ENCODE measurements at regions not wholly inside any gene's neighbourhood (a gene's known extent, or its start where the extent isn't known, plus 50 kb on each side); places are given as distances from the start of the nearest gene placed in this dataset.
"Not testable (repeated sequence)": the region's sequence is repeated elsewhere in the genome, so short reads cannot be mapped to it uniquely, and the experiment has no call there.

DNA sequence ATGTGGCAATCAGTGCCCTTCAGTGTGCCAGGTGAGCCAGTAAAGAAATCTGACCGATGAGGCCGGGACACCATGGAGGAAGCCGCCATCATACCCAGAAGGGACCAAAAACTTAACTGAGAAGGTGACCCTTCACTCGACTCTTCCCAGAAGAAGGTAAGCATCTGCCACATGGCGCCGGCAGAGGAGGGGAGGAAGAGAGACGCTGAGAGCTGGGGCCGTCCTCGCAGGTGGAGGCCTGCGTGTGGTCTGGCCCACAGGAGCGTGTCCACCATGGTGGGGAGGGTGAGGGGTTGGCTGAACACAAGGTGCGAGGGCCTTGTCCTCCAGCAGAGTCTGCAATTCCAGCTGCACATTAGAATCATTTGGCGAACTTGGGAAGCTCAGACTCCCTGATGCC is 513.1 kb upstream of the RAB6C start:
- no peak for DNase-seq

DNA sequence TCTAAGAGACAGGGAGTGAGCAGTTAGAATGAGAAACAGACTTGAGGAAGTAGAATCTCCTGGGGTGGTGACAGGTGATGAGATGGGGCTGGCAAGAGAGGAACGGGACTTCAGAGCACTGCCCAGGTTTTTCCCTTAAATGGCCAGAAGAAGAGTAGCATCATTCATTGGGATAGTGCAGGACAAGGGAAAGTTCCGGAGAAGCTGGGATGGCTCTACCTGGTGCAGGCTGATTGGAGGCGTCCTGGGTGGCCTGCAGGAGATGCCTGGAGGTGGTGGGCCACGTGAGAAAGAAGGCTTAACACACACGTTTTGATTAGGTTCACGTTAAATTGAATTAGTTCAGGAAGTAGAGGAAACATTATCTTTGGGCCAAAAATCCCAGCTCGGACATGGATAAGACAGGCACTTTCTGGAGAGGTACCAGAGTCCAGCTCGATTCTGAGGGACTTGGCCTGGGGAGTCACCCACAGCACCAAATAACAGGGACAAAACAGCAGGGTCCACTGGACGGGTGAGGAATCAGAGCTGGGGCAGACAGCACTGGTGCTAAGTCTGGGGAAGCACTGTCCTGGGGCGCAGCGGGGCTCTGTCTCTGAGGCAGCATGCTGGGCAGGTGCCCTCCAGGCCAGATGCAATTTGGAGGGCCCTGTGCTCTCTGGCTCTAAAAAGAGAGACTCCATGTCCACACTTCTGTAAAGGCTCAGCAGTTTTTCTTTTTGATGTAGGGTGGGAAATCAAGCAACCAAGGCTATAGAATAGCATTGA is 512.3 kb upstream of the RAB6C start:
- DNase-seq, result no peak

DNA sequence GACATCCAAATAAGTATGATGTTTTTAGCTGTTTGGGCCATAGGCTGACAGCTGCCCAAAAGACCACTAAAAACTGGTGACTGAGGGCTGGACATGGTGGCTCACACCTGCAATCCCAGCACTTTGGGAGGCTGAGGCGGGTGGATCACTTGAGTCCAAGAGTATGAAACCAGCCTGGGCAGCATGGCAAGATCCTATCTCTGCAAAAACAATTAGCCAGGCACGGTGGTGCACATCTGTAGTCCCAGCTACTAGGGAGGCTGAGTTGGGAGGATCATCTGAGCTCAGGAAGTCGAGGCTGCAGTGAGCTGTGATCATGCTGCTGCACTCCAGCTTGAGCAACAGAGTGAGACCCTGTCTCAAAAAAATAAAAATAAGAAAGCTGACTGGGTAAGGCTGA is 511.5 kb upstream of the RAB6C start:
- DNase-seq, result no peak

DNA sequence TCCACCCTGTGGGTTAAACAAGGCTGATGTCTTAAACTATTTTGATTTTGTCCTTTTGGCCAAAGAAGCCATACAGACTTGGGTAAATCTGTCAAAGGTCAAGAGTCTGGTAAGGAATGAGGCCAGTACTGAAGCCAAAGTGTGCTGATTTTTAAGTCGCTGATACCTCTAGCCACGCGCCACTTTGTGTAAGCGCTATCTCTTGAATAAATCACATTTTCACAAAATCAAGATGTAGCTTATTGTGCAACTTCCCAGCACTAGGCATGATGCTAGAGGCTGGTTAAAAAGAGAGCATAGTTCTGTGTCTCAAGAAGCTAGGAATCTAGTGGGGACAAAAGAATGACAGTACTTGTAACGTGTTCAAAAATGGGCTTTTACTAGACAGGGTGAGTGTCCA is 510.6 kb upstream of the RAB6C start:
- no peak for DNase-seq

DNA sequence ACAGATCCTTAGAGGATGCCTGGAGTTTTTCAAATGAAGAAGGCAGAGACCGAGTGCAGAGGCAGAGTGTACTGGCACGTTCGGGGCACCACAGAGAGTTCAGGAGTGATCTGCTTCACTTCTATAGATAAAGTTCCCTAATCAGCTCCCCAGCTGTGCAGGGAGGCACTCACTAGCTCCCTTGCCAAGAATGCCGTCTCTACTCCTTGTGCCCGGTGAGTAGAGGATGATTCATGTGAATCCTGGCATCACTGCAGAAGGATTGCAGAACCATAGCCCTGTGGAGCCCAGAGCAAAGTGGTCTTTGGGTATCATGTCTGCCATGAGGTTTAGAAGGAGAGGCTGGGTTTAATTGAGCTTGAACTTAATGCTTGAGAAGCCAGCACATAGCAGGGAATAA is 510.1 kb upstream of the RAB6C start:
- DNase-seq, result no peak

DNA sequence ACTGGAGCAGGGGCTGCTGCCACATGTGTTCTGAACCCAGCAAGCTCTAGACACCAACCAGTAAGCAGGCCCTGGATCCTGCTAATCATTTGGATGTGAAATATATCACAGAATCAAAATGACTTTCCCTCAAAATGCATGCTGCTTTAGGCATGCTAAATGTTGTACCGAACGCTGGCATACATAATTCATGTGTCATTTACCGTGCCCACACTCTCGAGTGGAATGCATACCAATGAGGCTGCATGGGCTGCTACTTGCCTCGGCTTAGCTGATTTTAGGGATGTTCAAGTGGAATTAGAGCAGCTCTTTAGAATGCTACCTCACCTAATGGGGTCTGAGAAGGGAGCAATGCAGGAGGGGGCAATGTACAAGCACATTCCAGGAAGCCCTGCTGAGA is 509.6 kb upstream of the RAB6C start:
- no peak for DNase-seq

DNA sequence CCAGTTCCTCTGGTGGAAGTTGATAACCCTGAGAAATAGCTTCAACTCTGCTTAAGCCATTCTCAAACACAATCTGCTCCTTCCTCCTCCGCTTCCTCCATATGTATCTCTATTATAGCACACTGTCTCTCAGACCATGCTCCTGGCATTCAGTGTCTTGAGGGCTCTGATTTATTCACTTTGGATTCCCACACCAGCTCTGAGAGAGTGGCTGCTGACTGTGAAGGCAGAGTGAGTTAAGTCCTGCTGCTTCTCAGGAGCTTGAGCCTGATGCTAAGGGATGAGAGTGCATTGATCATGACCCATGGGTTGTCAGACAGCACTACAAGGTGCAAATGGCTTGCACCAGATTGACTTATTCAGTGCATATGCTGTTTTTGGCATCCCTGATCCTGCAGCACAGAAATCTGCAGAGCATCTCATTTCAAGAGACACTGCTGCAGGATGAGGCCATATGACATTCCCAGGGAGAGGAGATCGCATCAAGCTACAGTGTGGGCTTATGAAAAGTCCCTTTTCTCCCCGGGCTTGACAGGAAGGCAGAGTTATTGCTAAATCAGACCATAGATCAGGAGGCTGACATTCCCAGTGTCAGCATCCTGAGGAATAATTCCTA is 500.5 kb upstream of the RAB6C start:
- DNase-seq, result no peak

DNA sequence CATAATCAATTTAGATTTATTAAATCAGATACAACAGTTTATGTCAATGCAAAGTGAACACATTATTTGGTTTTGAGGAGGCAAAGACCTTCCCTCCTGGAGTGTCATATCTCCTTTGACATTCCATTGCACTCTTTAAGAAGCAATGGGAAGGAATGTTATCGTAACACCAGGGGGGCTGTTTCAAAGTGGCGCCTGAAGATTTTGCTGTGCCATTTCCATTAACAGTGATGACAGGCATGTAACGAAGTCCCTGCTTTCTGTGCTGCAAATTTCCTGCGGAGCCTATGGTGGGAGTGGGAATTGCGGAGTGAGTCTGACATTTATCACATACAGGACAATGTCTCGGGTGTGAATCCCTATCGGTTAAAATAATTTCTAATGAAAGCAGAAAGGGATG is 499.6 kb upstream of the RAB6C start:
- DNase-seq, result no peak

DNA sequence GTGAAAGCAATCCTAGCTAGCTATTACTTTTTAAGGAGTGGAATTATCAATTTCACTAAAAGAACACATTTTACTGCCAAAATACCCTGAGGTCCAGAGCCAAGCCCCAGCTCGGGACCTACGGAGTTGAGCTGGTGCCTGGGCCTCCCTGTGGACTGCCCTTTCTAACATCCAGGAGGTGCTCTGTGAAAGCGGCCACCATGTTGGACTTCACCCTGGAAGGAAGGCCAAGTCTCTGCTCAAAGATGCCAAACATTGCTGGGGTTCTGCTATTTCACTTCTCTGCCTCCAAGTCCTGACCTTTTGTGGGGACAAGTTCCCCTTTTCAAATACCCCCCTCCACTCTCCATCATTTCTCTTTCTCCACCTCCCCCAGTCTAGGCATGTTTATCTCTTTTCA is 498.7 kb upstream of the RAB6C start:
- DNase-seq, result no peak

DNA sequence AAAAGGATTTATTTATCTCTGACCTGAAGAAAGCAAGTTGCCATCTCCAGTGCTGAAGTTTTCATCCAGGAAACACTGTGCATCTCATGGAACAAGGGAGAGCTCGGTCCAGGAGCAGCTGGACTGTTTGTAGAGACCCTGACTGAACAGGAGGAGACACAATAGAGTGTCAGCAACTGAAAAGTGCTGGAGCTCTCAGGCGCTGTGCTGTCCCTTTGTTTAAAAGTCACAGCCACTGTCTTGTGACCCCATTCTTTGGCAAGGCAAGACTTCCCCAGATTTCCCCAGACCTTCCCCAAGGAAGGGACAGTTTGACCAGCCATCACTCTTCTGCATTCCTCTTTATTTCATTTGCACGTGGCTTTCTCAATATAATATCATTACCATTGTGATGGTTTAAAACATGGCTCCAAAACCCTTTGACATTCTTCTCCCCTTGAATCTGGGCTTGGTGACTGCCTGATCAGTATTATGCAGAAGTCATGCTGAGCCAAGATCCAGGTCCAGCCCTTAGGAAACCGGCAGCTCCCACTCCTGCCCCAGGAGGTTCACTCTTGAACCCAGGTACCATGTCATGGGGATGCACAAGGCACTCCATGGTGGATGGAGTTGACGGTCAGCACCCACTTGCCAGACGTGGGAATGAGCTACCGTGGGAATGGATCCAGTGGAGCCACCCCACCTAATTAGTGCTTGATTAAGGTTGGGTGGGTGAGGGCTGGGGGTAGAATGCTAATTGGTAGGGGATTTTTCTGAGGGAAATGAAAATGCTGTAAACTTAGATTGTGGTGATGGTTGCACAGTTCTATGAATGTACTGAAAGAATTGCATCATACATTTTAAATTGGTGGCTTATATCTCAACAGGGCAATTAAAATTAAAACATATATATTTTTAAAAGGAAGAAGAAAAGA is 497.9 kb upstream of the RAB6C start:
- no peak for DNase-seq

DNA sequence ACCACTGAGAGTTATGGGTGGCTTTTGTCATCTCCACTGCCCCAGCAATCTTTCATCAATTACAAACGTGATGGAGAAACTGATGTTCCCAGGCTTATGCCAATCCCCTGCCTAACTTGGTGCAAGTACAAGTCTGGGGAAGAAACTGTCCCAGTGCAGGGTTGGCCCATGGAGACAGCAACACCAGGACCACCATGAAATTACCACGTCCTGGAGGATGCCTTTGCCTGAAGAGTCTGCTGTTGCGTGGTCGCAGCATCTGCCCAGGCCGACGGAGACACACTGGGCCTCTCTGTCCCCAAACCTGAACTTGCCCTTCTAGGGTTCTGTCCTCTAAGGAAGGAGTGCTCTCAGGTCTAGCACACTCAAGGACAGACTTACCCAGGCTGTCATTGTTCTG is 496.8 kb upstream of the RAB6C start:
- no peak for DNase-seq

DNA sequence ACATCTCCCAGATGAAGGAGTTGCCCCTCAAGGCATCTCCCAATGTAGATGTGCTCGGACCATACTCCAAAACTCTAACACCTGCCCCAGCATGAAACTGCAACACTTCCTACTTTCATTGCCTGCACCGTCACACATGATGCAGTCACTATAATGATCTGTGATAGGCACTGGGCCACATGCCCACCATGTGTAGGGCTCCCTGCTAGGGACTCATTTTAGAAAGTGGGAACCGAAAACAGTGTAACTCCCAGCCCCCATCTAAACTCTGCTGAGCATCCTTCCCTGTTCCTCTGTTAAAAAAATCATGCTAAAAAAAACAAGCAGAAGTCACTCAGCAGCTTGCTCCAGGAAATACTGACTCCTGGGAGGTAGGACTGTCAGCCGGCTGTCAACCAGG is 496.1 kb upstream of the RAB6C start:
- no peak for DNase-seq

DNA sequence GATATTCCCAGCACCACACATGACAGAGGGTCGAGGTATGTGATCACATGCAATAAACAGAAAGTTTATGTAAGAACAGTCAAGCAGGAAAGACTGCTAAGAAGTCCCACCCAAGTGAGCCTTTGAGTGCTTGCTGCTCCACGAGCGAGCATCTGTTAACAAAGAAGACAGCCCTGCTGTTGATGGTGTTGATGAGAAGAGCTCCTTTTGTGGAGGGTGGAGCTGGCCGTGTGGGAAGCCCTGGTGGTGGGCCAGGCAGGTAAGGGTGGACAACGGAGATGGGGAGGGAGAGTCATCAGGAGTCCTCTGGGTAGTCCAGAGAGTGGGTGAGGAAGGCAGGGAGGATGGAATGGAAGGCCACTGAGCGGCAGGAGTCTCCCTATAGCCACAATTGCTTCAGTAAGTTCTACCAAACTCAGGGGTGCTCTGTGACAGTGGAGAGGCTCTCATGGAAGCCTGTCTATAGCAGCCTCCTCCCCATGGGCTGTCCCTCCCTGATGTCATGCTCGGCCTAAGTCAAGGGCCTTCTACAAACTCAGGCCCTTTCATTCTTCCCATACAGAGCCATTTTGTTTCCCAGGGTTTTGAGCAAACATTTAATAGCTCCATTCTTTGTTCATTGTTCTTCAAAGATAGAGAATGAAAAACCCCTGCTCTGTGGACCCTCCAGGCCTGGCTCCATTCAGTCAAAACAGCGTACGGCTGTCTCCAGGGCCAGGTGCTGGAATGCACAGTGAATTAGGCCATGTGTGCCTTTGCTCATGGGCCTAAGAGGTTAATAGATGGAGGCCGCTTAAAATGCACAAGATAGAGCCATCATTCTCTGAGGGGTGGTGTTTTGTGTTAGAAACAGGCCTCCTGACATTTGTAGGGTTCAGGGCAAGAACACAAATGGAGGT is 494.2 kb upstream of the RAB6C start:
- no peak for DNase-seq

DNA sequence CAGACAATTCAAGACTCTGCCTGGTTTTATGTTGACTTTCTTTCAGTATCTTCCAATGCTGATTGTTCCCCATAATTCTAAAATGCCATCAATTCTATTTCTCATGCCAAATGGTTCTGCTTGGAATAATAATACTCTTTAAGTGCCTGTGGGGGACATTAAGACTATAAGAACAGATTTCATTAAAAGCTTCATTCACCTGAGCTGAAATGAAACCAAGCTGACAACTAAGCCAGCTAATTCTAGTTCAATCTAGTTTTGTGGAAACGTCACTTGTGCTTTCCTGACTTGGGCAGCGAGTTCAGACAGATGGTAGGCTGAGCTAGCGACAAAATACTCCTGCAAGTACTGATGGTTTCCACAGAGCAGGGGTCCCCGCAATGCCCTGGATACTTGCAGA is 491.1 kb upstream of the RAB6C start:
- DNase-seq, result no peak

DNA sequence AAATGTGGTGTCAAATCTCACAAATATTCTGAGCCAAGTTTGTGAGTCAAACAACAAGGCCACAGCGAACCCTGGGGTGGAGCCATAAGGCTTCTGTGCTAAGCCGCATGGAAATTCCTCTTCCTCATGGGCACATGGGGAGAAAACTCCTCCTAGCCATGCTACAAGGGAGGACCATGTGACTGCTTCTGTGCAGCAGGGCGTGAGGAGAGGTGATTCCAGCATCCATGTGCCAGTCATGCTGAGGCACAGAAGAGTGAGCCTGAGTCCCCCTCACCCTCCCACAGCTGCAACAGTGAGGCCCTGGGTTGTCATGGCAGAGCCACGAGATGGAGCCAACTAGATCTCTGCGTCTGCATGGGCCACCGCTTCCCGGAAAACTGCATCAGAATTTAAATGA is 488.8 kb upstream of the RAB6C start:
- DNase-seq, result no peak

DNA sequence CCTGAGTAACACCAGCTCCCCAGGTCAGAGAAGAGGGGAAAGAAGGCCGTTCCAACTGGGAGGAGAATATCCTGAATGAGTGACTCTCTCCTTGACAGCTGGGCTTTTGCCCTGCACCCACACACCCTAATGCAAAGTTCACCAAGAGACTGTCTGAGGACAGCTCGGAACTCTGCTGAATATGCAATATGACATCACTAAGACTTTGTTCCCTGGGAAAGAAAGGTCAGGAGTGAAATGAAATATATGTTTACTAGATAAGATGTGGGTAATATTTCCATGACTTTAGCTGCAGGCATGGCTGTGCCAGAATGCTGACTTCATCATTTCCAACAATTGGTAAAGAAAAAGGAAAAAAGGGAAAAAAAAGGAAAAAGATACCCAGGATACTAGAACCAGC is 488.2 kb upstream of the RAB6C start:
- DNase-seq, result no peak

DNA sequence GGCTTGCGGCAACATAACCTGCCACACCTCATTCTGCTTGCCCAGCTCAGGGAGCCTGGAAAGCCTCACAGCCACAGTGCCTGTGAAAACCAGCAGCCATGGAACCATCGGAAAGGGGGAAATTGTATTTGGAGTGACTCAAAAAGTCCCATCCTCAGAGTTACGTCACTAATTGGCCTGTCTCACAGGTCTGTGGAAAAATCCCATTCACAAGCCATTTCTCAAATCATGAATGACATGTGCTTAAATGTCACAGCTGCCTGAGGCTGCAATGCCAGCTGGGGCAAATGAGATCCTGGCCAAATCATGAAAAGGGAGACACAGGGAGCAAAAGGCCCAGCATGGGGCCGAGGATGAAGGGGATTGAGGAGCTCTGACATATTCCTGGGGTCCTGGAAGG is 486.9 kb upstream of the RAB6C start:
- DNase-seq, result no peak

DNA sequence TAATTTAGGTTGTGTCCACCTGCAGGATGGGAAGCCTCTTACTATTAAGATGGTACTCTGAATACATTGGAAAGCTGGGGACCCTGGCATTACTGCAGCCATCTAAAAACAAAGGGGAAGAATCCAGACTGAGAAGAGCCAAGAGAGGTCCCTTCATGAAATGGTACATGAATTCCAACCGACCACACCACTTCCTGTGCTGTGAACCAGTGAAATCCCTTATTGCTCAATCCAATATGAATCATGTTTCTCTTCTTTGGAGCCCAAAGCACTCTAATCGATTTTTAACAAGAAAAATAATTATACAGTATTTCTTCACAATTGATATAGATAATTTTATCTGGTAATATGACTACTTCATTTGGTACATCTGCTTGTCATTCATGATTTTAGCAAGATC is 479.7 kb upstream of the RAB6C start:
- no peak for DNase-seq

DNA sequence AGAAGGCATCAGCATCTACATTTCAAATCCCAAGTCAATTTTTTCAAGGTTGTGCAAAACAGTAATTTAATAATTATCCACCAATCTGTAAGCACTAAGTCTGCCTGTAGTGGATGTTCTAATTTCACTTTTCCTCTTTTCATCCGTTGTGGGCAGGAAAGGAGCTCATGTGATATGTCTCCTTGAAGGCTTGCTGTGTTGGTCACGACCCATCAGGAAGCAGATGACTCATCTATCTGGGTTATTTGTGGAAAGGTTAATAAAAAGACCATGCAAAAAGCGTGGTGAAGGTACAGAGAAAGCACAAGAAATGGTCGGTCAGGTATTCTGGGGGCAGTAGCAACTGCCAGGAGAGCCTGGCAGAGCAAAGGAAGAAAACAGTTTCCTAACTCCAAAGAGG is 476.7 kb upstream of the RAB6C start:
- DNase-seq, result no peak

DNA sequence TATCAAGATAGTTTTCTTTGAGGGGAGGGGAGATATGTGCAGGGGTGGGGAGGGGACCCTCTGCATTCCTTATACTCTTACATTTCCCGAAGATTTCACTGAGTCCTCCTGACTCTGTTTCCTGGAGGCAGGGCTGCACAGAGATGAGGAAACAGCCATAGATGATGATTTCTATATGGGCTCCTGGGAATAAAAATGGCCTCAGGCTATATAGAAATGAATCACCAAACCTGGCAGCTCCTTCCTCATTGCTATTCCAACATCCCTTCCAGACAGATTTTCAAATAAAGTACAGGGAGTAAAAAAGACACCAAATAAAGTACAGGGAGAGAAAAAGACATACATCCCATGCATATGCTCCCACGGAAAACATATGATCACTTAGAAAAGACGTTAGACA is 474.8 kb upstream of the RAB6C start:
- no peak for DNase-seq

DNA sequence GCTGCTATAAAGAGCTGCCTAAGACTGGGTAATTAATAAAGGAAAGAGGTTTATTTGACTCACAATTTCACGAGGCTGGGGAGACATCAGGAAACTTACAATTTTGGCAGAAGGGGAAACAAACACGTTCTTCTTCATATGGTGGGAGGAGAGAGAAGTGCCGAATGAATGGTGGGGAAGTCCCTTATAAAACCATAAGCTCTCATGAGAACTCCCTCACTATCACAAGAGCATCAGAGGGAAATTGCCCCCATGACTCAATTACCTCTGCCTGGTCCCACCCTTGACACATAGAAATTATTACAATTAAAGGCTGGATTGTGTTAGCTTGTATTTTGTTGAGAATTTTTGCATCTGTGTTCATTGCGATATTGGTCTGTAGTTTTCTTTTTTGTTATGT is 460.5 kb upstream of the RAB6C start:
- no peak for DNase-seq

DNA sequence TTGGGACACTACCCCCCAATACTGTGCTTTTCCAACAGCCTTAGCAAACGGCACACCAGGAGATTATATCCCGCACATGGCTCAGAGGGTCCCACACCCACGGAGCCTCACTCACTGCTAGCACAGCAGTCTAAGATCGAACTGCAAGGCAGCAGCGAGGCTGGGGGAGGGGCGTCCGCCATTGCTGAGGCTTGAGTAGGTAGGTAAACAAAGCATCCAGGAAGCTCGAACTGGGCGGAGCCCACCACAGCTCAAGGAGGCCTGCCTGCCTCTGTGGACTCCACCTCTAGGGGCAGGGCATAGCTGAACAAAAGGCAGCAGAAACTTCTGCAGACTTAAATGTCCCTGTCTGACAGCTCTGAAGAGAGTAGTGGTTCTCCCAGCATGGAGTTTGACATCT is 447.3 kb upstream of the RAB6C start:
- not testable (repeated sequence) for DNase-seq

DNA sequence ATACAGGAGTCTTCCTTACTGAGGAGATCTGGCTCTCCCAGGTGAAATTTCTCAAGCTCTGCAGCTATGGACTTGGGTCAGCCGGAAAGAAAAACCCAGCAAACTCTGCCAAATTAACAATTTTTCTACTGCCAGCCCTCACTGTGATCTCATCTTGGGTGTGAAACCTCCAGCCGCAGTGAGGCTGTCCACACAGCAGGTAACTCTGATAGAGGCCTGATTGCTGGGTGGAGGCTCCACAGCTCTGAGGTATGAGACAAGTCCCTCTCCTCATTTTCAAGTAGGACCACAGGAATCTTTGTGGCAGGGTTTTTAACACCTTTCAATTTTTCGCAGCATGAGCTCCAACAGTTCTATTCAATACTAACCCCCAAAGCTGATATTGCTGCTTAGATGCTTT is 430.6 kb upstream of the RAB6C start:
- DNase-seq, result no peak

All from cerebellar nuclear complex (tissue), 1 donor.